B cell (primary cell): ENCODE measurements at regions not wholly inside any gene's neighbourhood (a gene's known extent, or its start where the extent isn't known, plus 50 kb on each side); places are given as distances from the start of the nearest gene placed in this dataset.

ENCODE experiments used
- ATAC-seq: fragments of 200-7000 bp; cut with Tn5 transposase; one replicate; pipeline ENCODE4 v1.10.0; 2021; ENCODE audit warnings: low read depth, mild to moderate bottlenecking, moderate number of reproducible peaks, moderate library complexity
- CTCF ChIA-PET: fragments of 350-600 bp; sonication (Branson Sonifier 250); formaldehyde crosslinking; loops from one replicate; lab custom pipeline; 2021; ENCODE audit warnings: antibody characterized with exemption, inconsistent platforms; lab: Charles Lee
- POLR2A ChIA-PET: fragments of 350-600 bp; sonication (Branson Sonifier 250); formaldehyde crosslinking; loops from one replicate; lab custom pipeline; 2021; ENCODE audit warnings: antibody characterized with exemption; lab: Charles Lee
- DNase-seq: peaks from one replicate; pipeline ENCODE4 v3.0.0; 2013
- H2AFZ ChIP-seq: 2 replicates; pipeline ENCODE4 v1.6.1; 2012; ENCODE audit warnings: mild to moderate bottlenecking, low read depth, low read length; ENCODE audit not compliant: insufficient read depth, poor library complexity, severe bottlenecking
- H3K27ac ChIP-seq, 2 donors: 1 replicate in 1 of 2; 2 replicates in 1 of 2; pipeline ENCODE4 v1.5.1; 2012 to 2013; ENCODE audit warnings: low read length in 2 of 2, mild to moderate bottlenecking in 2 of 2, moderate library complexity in 1 of 2
- H3K27me3 ChIP-seq, 4 experiments: fragments of 200-600 bp in 1 of 4; sonication (generic) in 1 of 4; replicated peaks in 1 of 4; 1 replicate in 2 of 4; 2 replicates in 2 of 4; pipeline versions ENCODE4 v1.6.1 to v1.7.0; 2013 to 2016; ENCODE audit warnings: low read length in 3 of 4, mild to moderate bottlenecking in 2 of 4, mixed read lengths in 1 of 4, moderate library complexity in 1 of 4; ENCODE audit not compliant: insufficient read depth in 4 of 4, control insufficient read depth in 3 of 4; ENCODE audit errors: control extremely low read depth in 1 of 4
- H3K36me3 ChIP-seq, 2 experiments: replicated peaks in 1 of 2; 1 replicate in 1 of 2; 2 replicates in 1 of 2; pipeline versions ENCODE4 v1.6.1 to v1.7.1; 2013; ENCODE audit warnings: low read length in 1 of 2; ENCODE audit not compliant: insufficient read depth in 2 of 2, control insufficient read depth in 1 of 2; ENCODE audit errors: control extremely low read depth in 1 of 2, extremely low read depth in 1 of 2
- H3K4me1 ChIP-seq, 2 donors: fragments of 200-600 bp in 1 of 2; sonication (generic) in 1 of 2; 1 replicate in 1 of 2; 2 replicates in 1 of 2; pipeline versions ENCODE4 v1.5.1 to v1.6.1; 2013 to 2017; ENCODE audit warnings: low read length in 2 of 2; ENCODE audit not compliant: control insufficient read depth in 2 of 2, insufficient read depth in 2 of 2
- H3K4me2 ChIP-seq: replicated peaks from 2 replicates; pipeline ENCODE3; 2012; ENCODE audit warnings: mild to moderate bottlenecking, low read depth, low read length; ENCODE audit not compliant: poor library complexity, severe bottlenecking
- H3K4me3 ChIP-seq, 5 experiments: fragments of 200-600 bp in 1 of 5; sonication (generic) in 1 of 5; 1 replicate in 3 of 5; 2 replicates in 2 of 5; pipeline versions ENCODE4 v1.5.1 to v1.7.0; 2011 to 2016; ENCODE audit warnings: low read length in 4 of 5, mild to moderate bottlenecking in 4 of 5, low read depth in 2 of 5, control low read depth in 1 of 5, moderate library complexity in 1 of 5; ENCODE audit not compliant: insufficient read depth in 1 of 5; ENCODE audit errors: control extremely low read depth in 1 of 5, extremely low read depth in 1 of 5
- H3K79me2 ChIP-seq: fragments of 200-600 bp; sonication (generic); one replicate; pipeline ENCODE4 v1.6.0; 2016; ENCODE audit warnings: low read length; ENCODE audit not compliant: control insufficient read depth, insufficient read depth
- H3K9ac ChIP-seq: fragments of 200-600 bp; sonication (generic); 2 replicates; pipeline ENCODE4 v1.6.1; 2017; ENCODE audit warnings: mild to moderate bottlenecking, low read length, moderate library complexity
- H3K9me3 ChIP-seq, 3 donors: one replicate each; pipeline versions ENCODE4 v1.6.1 to v1.7.1; 2013; ENCODE audit warnings: low read length in 2 of 3; ENCODE audit not compliant: control insufficient read depth in 2 of 3, insufficient read depth in 1 of 3; ENCODE audit errors: control extremely low read depth in 1 of 3
- H4K20me1 ChIP-seq: 2 replicates; pipeline ENCODE4 v1.6.0; 2012; ENCODE audit warnings: mild to moderate bottlenecking, low read length; ENCODE audit not compliant: insufficient read depth, control insufficient read depth, poor library complexity, severe bottlenecking
- H3K27ac Mint-ChIP-seq: one replicate; pipeline ENCODE4 v1.8.0; 2021; ENCODE audit warnings: mixed read lengths
- H3K27me3 Mint-ChIP-seq: one replicate; pipeline ENCODE4 v1.8.0; 2021; ENCODE audit warnings: mixed read lengths
- H3K4me1 Mint-ChIP-seq: one replicate; pipeline ENCODE4 v1.8.0; 2021; ENCODE audit warnings: mixed read lengths
- H3K4me3 Mint-ChIP-seq: one replicate; pipeline ENCODE4 v1.8.0; 2021; ENCODE audit warnings: mixed read lengths
- H3K9me3 Mint-ChIP-seq: one replicate; pipeline ENCODE4 v1.8.0; 2022; ENCODE audit warnings: mixed read lengths; ENCODE audit not compliant: insufficient read depth
- EZH2 ChIP-seq: IDR thresholded peaks from 2 replicates; pipeline ENCODE4 v1.6.1; 2012; ENCODE audit warnings: borderline replicate concordance, low read depth, mild to moderate bottlenecking, moderate library complexity, low read length; ENCODE audit not compliant: insufficient read depth, poor library complexity, severe bottlenecking
- WGBS: methylation state at CpG from one replicate; pipeline ENCODE4 v1.1.5; 2013; ENCODE audit warnings: missing lambda C conversion rate; ENCODE audit not compliant: insufficient coverage; 5-methylcytosine and 5-hydroxymethylcytosine counted together
- intact Hi-C: fragments of 100-400 bp; cut with micrococcal nuclease; formaldehyde crosslinking; loops from one replicate; pipeline ENCODE4 v1.10.0; 2022
- TF ChIP-seq, protein P1 (sequence below): fragments of 200-600 bp; IDR thresholded peaks from one replicate; pipeline ENCODE4 v1.8.0; 2022; ENCODE audit warnings: antibody characterized with exemption, mild to moderate bottlenecking

DNA sequence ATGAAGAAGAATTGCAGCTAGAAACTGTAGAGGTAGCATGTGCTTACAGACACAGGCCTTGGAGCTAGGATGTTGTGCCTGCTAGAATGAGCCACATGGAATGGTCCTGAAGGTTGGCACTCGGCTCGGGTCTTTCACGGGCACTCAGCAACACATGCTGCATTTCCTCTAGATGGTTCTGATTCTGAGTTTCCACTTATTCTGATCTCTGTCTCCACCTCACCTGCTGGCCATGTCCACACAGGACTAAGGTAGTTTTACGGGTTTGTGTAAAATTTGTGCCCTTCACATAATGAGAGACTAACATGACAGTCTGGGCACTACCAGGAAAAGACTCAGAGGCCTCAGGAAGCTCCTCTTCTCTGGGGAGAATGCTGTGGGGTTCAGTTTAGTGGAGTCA is 444.8 kb upstream of the MKI67 start:
- Histone ChIP-seq H3K4me1 (no peaks in the 10 kb centered on the region), H3K27me3 (no peaks in the 10 kb centered on the region), H4K20me1 (no peaks in the 10 kb centered on the region), H3K4me2 (no peak overlapping the region), H3K79me2 (no peaks in the 10 kb centered on the region), H3K9me3 (peaks cover 0 to 20% (median 0%) of the 10 kb centered on the region in 3 donors), H2AFZ (no peak overlapping the region), H3K9ac (no peak overlapping the region), H3K4me3 (no peak overlapping the region), H3K27ac (no peak overlapping the region), H3K36me3 (no peaks in the 10 kb centered on the region)
- Mint-ChIP-seq H3K4me1 (no peaks in the 10 kb centered on the region), H3K27ac (no peak overlapping the region), H3K4me3 (no peak overlapping the region), H3K27me3 (no peaks in the 10 kb centered on the region), H3K9me3 (no peaks in the 10 kb centered on the region)
- ChIA-PET POLR2A (no interaction called here), CTCF (no interaction called here)
- intact Hi-C loops: no loop called here
- DNase-seq: no peak
- WGBS: 100% methylated on average over 3 of the region's 4 CpGs
- no peak for TF ChIP-seq EZH2
- TF ChIP-seq, protein P1, sequence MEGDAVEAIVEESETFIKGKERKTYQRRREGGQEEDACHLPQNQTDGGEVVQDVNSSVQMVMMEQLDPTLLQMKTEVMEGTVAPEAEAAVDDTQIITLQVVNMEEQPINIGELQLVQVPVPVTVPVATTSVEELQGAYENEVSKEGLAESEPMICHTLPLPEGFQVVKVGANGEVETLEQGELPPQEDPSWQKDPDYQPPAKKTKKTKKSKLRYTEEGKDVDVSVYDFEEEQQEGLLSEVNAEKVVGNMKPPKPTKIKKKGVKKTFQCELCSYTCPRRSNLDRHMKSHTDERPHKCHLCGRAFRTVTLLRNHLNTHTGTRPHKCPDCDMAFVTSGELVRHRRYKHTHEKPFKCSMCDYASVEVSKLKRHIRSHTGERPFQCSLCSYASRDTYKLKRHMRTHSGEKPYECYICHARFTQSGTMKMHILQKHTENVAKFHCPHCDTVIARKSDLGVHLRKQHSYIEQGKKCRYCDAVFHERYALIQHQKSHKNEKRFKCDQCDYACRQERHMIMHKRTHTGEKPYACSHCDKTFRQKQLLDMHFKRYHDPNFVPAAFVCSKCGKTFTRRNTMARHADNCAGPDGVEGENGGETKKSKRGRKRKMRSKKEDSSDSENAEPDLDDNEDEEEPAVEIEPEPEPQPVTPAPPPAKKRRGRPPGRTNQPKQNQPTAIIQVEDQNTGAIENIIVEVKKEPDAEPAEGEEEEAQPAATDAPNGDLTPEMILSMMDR: no peak
- no peak for ATAC-seq

DNA sequence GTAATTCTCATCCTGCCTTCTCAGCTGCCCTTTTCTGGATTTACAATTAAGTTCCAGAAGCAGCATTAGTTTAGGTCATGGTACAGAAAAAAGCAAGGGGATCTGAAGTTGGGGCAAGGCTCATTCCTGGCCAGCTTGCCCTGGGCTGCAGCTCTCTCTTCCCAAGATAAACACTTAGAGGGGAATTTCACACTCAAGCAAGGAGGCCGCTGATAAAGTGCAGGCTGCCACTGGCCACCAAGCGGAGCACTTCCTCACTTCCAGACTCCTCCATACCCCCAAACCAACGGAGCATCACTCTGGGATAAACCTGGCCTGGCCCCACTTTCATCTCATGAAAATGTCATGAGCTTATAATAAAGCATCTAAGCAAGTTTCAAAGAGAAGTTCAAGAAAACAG is 445.5 kb upstream of the MKI67 start:
- peaks cover 0 to 20% (median 0%) of the 10 kb centered on the region in 3 donors for H3K9me3 ChIP-seq
- H3K4me3 Mint-ChIP-seq: no peak overlapping the region
- no peak overlapping the region for H3K9ac ChIP-seq
- no peaks in the 10 kb centered on the region for H3K27me3 Mint-ChIP-seq
- no peaks in the 10 kb centered on the region for H4K20me1 ChIP-seq
- no peak overlapping the region for H3K27ac Mint-ChIP-seq
- no peaks in the 10 kb centered on the region for H3K4me1 ChIP-seq
- H3K27ac ChIP-seq: no peak overlapping the region
- ChIA-PET CTCF (no interaction called here), POLR2A (no interaction called here)
- H2AFZ ChIP-seq: no peak overlapping the region
- TF ChIP-seq, protein P1: no peak
- no peak for TF ChIP-seq EZH2
- WGBS: 60% methylated on average over 3 of the region's 3 CpGs
- no peaks in the 10 kb centered on the region for H3K79me2 ChIP-seq
- H3K27me3 ChIP-seq: no peaks in the 10 kb centered on the region
- H3K4me2 ChIP-seq: no peak overlapping the region
- DNase-seq (no peak), ATAC-seq (no peak)
- H3K36me3 ChIP-seq: no peaks in the 10 kb centered on the region
- H3K4me3 ChIP-seq: no peak overlapping the region
- H3K4me1 Mint-ChIP-seq: no peaks in the 10 kb centered on the region
- H3K9me3 Mint-ChIP-seq: no peaks in the 10 kb centered on the region
- intact Hi-C loops: no loop called here
